ENCODE measurements at regions not wholly inside any gene's neighbourhood (a gene's known extent, or its start where the extent isn't known, plus 50 kb on each side); places are given as distances from the start of the nearest gene placed in this dataset.

DNA sequence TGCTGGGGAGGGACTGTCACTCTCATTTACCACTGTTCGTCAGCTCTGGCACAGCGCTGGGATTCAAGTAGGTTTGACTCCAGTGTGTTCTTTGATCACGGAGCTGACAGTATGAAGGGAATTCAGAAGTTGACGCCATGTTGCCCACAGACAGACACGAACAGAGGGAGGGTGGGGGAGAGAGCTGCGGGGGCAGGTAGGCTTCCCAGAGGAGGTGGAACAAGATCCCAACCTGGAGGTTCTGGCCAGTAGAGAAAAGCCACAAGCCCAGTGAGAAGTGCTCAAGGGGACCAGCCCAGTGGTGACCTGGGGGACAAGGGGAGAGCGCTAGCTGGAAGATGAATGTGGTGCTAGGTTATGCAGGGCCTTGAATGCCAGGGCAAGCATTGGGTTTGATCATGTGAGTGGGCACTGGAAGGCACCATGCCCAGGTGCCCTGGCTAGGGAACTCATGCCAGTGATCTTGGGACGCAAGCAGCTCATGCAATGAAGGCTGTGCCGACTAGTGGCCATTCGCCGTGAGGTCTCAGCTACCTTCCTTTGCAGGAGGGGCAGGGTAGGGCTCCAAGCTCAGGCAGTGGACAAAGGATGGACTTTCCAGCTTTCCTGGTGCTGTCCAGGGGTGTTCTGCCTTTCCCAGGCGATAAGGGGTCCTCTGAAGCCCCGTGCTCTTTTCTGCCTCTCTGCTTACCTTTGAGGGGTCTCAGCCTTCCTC lies 50.4 kb upstream of the APCDD1L start:
- no peaks in the 10 kb centered on the region for H3K36me3 Mint-ChIP-seq
- no peak overlapping the region for H3K4me3 Mint-ChIP-seq
- CTCF ChIA-PET: no interaction called here
- no peaks in the 10 kb centered on the region for H3K4me1 Mint-ChIP-seq
- H3K27me3 Mint-ChIP-seq: peaks cover 25% of the 10 kb centered on the region
- ATAC-seq: no peak
- no peaks in the 10 kb centered on the region for H3K9me3 Mint-ChIP-seq (ENCODE audit: low read depth)
- DNase-seq: no peak
- no peak overlapping the region for H3K27ac Mint-ChIP-seq
